ENCODE measurements at regions not wholly inside any gene's neighbourhood (a gene's known extent, or its start where the extent isn't known, plus 50 kb on each side); places are given as distances from the start of the nearest gene placed in this dataset.

DNA sequence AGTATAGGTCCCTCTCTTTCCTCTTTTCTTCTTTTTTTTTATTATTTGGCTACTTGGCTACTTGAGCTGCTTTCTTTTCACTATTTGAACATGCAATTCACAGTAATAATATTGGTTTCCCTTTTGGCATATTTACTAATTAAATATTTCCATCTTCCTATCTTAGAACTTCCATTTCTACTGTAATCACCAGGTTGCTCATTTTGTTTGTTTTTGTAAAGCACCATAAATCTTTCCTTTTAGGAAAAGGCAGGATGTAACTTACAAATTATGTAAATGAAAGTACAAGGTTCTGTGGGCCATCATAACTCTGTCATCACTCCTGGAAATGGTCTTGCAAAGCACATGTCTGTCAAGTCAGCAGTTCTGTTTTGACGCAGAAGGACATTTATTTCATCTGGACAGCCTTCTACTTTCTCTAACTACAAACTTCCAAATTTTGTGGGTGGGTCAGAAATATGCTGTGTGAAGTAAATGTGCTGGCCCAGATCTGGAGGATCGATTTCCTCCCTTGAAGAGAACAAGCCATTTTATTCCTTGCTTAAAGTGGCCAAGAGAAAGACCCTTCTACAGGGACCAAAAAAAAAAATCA, 71.7 kb upstream of the TNFSF18 start:
- no peak overlapping the region for H3K27ac ChIP-seq
- intact Hi-C loops (cut with DNase I) = no loop called here
- H3K4me3 ChIP-seq = peak overlapping the region; percentile 35
- TF ChIP-seq POLR2A (IDR thresholded peaks at IDR 0.05) = no peak
- TF ChIP-seq, protein P1, sequence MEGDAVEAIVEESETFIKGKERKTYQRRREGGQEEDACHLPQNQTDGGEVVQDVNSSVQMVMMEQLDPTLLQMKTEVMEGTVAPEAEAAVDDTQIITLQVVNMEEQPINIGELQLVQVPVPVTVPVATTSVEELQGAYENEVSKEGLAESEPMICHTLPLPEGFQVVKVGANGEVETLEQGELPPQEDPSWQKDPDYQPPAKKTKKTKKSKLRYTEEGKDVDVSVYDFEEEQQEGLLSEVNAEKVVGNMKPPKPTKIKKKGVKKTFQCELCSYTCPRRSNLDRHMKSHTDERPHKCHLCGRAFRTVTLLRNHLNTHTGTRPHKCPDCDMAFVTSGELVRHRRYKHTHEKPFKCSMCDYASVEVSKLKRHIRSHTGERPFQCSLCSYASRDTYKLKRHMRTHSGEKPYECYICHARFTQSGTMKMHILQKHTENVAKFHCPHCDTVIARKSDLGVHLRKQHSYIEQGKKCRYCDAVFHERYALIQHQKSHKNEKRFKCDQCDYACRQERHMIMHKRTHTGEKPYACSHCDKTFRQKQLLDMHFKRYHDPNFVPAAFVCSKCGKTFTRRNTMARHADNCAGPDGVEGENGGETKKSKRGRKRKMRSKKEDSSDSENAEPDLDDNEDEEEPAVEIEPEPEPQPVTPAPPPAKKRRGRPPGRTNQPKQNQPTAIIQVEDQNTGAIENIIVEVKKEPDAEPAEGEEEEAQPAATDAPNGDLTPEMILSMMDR (IDR thresholded peaks at IDR 0.05) = no peak
- no peak for TF ChIP-seq EP300 (IDR thresholded peaks at IDR 0.05)
- no peaks in the 10 kb centered on the region for H3K36me3 ChIP-seq
- no peaks in the 10 kb centered on the region for H3K9me3 ChIP-seq
- 15 to 25% (median 17%) methylated on average over 2 of the region's 2 CpGs for WGBS, 3 donors
- no peak for DNase-seq
- peaks cover 3% of the 10 kb centered on the region for H3K4me1 ChIP-seq (ENCODE audit: insufficient read depth)
- H3K27me3 ChIP-seq = no peaks in the 10 kb centered on the region

- Histone ChIP-seq H3K36me3 (no peaks in the 10 kb centered on the region), H3K4me3 (no peak overlapping the region), H3K27me3 (no peaks in the 10 kb centered on the region), H3K9me3 (no peaks in the 10 kb centered on the region), H3K27ac (no peak overlapping the region), H3K4me1 (ENCODE audit: insufficient read depth) (peaks cover 3% of the 10 kb centered on the region)
- no peak for DNase-seq
- intact Hi-C loops (cut with DNase I) = no loop called here
- WGBS, 3 donors = 57 to 64% (median 60%) methylated on average over 2 of the region's 2 CpGs
- TF ChIP-seq, protein P1 (IDR thresholded peaks at IDR 0.05) = no peak
- no peak for TF ChIP-seq EP300 (IDR thresholded peaks at IDR 0.05)
- TF ChIP-seq POLR2A (IDR thresholded peaks at IDR 0.05) = no peak
Observed at GRCh38 chr1:173118404-173118803, 67.7 kb upstream of the TNFSF18 start.

- intact Hi-C loops (cut with DNase I) = no loop called here
- Histone ChIP-seq H3K4me1 (ENCODE audit: insufficient read depth) (peaks cover 3% of the 10 kb centered on the region), H3K36me3 (no peaks in the 10 kb centered on the region), H3K9me3 (no peaks in the 10 kb centered on the region), H3K27ac (no peak overlapping the region), H3K27me3 (no peaks in the 10 kb centered on the region), H3K4me3 (no peak overlapping the region)
- WGBS, 3 donors = 91 to 98% (median 95%) methylated on average over 2 of the region's 2 CpGs
- no peak for DNase-seq
- TF ChIP-seq, protein P1 (IDR thresholded peaks at IDR 0.05) = no peak
- TF ChIP-seq EP300 (IDR thresholded peaks at IDR 0.05) = no peak
- TF ChIP-seq POLR2A (IDR thresholded peaks at IDR 0.05) = no peak
Observed at GRCh38 chr1:173117761-173118160, 67.0 kb upstream of the TNFSF18 start.

DNA sequence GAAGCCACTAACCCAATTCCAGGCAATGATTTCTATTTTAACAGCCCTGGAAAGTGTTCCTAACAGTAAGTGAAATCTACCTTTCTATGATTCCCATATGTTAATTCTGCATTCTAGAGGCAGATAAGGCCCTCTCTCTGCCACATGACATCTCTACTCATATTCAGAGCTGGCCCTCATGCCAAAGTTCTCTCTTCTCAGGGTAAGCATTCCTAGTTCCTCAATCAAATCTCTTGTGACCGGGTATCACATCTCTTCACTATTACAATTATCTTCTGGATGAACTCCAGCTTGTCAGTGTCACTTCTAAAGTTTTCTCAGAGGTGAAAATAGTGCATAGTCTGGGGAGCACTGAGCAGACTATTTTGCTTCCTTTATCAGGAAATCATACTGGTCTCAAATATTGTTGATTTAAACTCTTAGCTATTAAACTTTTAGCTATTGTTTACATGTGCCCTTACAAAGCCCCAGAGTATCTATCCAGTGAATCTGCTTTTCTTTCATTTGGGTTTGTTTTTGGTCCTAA, 66.4 kb upstream of the TNFSF18 start:
- Histone ChIP-seq H3K27ac (no peak overlapping the region), H3K9me3 (no peaks in the 10 kb centered on the region), H3K4me1 (ENCODE audit: insufficient read depth) (no peaks in the 10 kb centered on the region), H3K27me3 (no peaks in the 10 kb centered on the region), H3K36me3 (no peaks in the 10 kb centered on the region), H3K4me3 (no peak overlapping the region)
- WGBS, 3 donors = 72 to 86% (median 78%) methylated on average over 1 of the region's 1 CpG
- intact Hi-C loops (cut with DNase I) = no loop called here
- TF ChIP-seq, protein P1 (IDR thresholded peaks at IDR 0.05) = no peak
- TF ChIP-seq EP300 (IDR thresholded peaks at IDR 0.05) (no peak), POLR2A (IDR thresholded peaks at IDR 0.05) (no peak)
- no peak for DNase-seq
